GM19468 (cell line): ENCODE measurements at regions not wholly inside any gene's neighbourhood (a gene's known extent, or its start where the extent isn't known, plus 50 kb on each side); places are given as distances from the start of the nearest gene placed in this dataset.

ENCODE experiments used
- ATAC-seq: cut with Tn5 transposase; IDR thresholded peaks from one replicate; pipeline ENCODE4 v1.9.1; 2021; ENCODE audit warnings: mild to moderate bottlenecking, moderate library complexity, moderate number of reproducible peaks; ENCODE audit not compliant: unreplicated experiment; ENCODE audit errors: extremely low read depth

- ATAC-seq, result no peak
Measured at GRCh38 chr12:124420996-124421674, 126.2 kb downstream of the RFLNA start.

DNA sequence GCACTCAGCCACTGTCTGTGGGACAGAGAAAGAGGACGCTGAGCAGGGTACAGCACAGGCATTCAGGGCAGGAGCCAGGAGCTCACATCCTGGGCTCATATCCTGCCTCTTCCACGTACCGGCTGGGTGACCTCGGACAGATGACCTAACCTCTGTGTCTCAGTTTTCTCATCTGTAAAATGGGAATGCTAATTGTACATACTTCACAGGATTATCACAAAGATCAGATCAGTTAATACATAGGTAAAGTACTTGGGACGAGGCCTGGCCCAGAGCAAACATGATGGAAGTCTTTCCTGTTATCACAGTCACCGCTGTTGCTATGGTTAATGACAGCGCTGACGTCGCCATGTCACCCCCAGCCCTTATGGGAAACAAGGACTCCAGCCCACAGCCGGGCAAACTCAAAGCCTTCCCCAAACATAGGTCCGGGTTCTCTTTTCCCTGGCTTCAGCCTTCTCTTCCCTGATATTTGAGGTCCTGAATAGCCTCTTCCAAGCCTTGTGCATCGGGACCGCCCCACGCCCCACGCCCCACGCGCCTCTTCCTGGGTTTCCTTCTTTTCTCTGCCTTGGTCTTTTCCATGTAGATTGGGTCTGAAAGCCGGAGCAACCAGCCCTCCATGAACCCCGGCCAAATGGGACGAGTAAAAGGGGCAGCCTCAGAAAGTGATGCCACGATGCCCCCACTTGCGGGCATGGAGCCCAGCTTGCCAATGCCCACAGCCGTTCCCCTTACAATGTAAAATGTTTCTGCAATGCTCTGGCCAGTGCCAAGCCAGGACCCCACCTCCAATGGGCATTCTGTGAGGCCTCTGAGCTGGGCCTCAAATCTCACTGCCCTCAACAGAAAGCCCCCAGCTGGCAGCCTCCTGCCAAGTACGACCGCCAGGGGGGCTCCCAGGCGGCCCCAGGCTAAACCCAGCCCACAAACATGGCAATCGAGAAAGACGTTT, 125.4 kb downstream of the RFLNA start:
- no peak for ATAC-seq

DNA sequence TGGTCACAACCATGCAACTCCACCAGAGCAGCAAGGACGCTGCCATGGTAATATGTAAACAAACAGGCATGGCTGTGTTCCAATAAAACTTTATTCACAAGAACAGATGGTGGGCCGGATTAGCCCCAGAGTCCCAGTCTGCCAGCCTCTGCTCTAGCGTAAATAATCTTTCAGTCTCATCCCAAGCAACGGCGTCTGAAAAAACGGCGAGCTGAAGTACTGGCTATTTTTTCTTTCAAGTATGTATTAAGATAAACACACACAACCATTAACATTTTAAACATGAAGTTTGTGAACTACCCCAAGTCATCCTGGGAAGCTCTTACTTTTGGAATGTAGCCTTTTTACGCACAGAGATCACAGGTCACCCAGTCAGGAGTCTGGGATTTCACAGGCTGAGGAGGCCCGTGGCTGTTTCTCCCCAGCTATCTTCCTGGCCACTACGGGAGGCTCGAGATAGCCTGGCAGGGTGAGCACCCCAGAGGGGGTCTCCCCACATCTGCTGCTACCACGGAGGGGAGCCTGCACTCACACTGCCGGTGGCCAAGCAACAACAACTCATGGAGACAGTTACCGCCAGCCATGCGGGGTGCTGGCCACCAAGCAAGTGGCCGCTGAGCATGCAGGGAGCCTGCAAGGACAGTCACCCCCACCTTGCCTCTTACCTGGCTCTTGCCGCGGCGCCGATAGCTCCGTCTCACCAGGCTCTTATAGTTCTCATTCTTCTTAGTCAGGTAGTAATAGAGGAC, 124.6 kb downstream of the RFLNA start:
- no peak for ATAC-seq

DNA sequence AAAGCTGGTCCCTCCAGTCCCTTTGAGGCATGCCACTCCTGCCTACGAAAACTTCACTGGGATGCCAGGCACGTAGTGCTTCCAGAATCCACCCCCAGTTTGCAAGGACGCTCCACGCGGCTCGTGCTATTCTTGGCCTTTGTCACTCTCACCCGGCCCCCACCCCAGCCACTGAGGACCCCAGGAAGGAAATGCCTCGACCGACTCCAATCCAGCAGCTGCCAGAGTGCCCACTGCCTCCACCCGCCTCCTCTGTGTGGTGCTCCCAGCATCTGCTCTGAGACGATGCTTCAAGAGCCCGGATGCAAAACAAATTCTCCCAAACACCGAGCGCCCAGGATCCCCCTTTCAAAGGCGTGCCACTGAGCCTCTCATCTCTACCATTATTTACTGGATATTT, 123.9 kb downstream of the RFLNA start:
- no peak for ATAC-seq

DNA sequence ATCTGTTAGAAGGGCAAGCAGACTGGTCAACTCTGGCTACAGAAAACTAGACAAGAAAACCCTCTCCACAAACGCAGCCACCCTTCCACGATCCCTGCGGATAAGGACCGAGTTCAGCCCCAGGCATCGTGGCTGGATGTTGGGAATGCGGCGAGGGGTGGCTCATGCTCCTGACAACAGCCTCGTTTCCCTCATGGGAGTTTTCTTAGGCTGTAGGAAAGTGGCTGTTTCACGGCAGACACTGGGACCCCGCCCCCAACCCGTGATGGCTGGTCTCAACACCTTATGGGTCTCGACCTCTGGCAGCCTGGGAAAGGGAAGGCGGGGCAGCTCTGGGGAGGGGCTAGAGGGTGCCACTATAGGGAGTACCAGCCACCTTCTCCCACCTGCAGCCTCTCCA, 123.3 kb downstream of the RFLNA start:
- no peak for ATAC-seq

DNA sequence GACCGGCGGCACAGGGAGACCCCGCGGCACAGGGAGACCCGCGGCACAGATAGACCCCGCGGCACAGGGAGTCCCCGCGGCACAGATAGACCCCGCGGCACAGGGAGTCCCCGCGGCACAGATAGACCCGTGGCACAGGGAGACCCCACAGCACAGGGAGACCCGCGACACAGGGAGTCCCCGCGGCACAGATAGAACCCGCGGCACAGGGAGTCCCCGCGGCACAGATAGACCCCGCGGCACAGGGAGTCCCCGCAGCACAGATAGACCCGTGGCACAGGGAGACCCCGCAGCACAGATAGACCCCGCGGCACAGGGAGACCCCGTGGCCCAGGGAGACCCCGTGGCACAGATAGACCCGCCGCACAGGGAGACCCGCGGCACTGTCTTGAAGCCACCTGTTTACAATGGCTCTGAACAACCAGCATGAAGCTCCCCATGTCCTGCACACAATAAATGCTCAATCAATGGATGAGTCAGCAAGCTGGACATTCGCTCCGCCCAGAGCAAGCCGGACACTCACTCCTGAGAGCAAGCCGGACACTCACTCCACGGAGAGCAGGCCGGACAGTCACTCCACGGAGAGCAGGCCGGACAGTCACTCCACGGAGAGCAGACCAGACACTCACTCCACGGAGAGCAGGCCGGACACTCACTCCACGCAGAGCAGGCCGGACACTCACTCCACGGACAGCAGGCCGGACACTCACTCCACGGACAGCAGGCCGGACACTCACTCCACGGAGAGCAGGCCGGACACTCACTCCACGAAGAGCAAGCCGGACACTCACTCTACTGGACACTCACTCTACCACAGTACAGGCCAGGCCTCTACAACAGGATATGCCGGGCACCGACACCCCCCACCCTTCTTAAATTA, 121.9 kb downstream of the RFLNA start:
- ATAC-seq, result no peak

GRCh38 chr12:124415064-124415463, 120.2 kb downstream of the RFLNA start:
- ATAC-seq, result no peak

GRCh38 chr12:124413915-124414314, 119.0 kb downstream of the RFLNA start:
- ATAC-seq, result no peak

GRCh38 chr12:124413401-124413800, 118.5 kb downstream of the RFLNA start:
- ATAC-seq, result no peak

GRCh38 chr12:124412646-124413015, 117.7 kb downstream of the RFLNA start:
- ATAC-seq, result no peak

DNA sequence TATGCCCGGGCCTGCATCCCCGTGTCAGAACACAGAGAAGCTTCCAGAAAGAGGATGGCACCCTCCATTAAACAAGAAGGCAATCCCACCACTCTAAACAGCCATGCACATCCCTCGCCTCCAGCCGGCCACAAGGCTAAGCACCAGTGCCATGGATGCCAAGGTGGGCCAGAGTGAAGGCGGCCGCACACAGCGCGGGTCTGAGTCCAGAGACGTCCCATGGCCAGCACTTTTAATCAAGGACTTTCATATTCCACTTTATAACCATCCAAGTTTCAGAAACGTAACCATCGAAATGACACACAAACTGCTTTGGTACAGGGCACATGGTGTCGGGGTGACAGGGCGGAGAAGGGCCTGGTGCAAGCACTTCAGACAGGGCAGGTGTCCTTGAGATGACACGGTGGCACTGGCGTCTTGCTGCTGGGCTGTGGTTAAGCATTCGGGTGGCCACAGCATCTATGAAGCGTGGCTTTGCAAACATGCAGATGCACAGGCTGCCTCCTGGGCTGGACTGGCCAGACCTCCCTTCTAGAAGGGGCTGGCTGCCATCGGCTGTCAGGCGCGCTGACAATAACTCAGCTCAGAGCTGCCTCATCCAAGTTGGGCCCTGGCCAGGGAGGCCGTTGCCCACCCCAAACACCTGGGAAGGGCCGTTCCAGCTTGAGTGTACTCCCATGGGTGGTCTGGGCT, 117.2 kb downstream of the RFLNA start:
- no peak for ATAC-seq

- ATAC-seq, result no peak
Measured at GRCh38 chr12:124411281-124411878, 116.5 kb downstream of the RFLNA start.

GRCh38 chr12:124410354-124411175, 115.7 kb downstream of the RFLNA start:
- ATAC-seq, result no peak

- ATAC-seq, result no peak
Measured at GRCh38 chr12:124408822-124409517, 114.1 kb downstream of the RFLNA start.

DNA sequence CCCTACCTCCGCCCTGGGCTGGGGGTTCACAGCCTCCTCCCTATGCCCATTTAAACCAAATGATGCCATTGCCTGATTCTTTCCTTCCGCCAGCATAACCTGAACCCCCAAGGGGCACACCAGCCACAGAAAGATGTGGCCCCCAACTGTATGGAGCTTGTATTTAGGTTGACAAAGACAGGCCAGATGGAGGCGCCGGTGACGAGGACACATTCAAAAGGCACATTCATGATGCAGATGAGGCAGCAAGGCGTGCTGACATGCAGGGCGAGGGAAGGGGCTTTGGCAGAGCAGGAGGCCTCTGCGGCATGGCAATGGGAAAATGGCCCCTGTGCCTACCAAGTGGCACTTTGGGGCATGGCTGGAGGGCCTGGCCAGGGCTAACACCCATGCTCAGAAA, 112.2 kb downstream of the RFLNA start:
- ATAC-seq, result no peak

DNA sequence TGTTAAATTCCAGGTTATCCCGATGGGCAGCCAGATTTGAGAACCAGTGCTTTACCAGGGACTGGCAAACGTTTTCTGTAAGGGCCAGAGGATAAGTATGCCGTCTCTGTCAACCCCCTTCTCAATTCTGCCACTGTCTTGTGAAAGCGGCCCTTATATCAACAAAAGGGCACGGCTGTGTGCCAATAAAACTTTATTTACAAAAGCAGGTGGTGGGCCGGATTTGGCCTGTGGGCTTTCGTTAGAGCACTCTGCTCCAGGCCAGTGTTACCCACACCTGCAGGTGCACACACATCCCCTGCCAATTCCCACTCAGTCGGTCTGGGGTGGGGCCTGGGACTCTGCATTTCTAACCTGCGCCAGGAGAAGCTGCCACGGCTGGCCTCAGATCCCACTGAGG, 111.2 kb downstream of the RFLNA start:
- ATAC-seq, result no peak

- no peak for ATAC-seq
Measured at GRCh38 chr12:124405592-124405991, 110.7 kb downstream of the RFLNA start.

DNA sequence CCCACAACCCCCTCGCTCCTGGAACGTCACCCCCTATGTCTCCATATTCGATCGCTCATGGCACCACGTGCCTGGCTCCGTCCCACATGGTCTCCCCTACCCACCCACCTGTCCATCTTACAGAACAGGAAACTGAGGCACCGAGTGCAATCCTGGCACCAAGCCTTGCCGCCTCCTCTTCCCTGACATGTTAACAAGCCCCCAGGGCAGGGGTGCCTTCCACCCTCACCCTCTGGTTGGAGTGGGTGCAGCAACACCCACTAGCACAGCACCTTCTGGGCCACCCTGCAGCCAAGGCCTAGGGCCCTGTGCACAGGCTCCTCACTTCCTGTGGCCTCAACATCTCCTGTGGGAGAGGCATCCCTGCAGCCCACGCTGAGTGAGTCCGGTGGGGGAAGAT, 110.3 kb downstream of the RFLNA start:
- no peak for ATAC-seq
